ENCODE measurements at regions not wholly inside any gene's neighbourhood (a gene's known extent, or its start where the extent isn't known, plus 50 kb on each side); places are given as distances from the start of the nearest gene placed in this dataset.

GRCh38 chr9:31601666-31602065 is 782.8 kb upstream of the ACO1 start:
- Histone ChIP-seq H3K4me3 (ENCODE audit: control insufficient read depth in 2 of 3, extremely low read depth in 1 of 3, insufficient read depth in 2 of 3, low read depth in 1 of 3, low read length in 3 of 3) (no peak overlapping the region), H3K9ac (ENCODE audit: control insufficient read depth, extremely low read depth, insufficient read depth, low read length) (no peak overlapping the region), H3K27ac (ENCODE audit: control insufficient read depth, insufficient read depth, low read length) (no peak overlapping the region), H3K9me3 (ENCODE audit: control insufficient read depth, low read depth, low read length) (no peaks in the 10 kb centered on the region), H3K36me3 (ENCODE audit: control insufficient read depth in 2 of 2, extremely low read depth in 1 of 2, insufficient read depth in 2 of 2, low read length in 2 of 2) (no peaks in the 10 kb centered on the region), H3K27me3 (ENCODE audit: control insufficient read depth, extremely low read depth, insufficient read depth, low read length) (no peaks in the 10 kb centered on the region), H3K4me1 (ENCODE audit: control insufficient read depth, extremely low read depth, insufficient read depth, low read length) (peaks cover 10% of the 10 kb centered on the region), H3K4me2 (ENCODE audit: control insufficient read depth, extremely low read depth, insufficient read depth, low read depth, low read length) (no peak overlapping the region), H3K9me1 (ENCODE audit: control insufficient read depth, extremely low read depth, insufficient read depth, low read length) (no peaks in the 10 kb centered on the region), H3K79me2 (ENCODE audit: control insufficient read depth, insufficient read depth, low read length) (no peaks in the 10 kb centered on the region), H4K20me1 (ENCODE audit: control insufficient read depth, extremely low read depth, insufficient read depth, low read length) (no peaks in the 10 kb centered on the region), H2AFZ (ENCODE audit: control insufficient read depth, low read length) (no peak overlapping the region)
- no peak for DNase-seq (ENCODE audit: low read depth, low spot score)
- no peak for FAIRE-seq
- TF ChIP-seq CTCF (optimal IDR thresholded peaks at IDR 0.05 in 1 of 3, IDR thresholded peaks at IDR 0.05 in 1 of 3, conservative IDR thresholded peaks at IDR 0.05 in 1 of 3; ENCODE audit: extremely low read depth in 1 of 3, insufficient read depth in 2 of 3, low read length in 3 of 3) (no peak), EZH2 (IDR thresholded peaks at IDR 0.05; ENCODE audit: low read length) (no peak)
- dilution Hi-C loops (cut with MboI; ENCODE audit: extremely low pct_ligation_motif_present, low sequenced_read_pairs), result no loop called here

GRCh38 chr9:31604531-31604930 is 779.9 kb upstream of the ACO1 start:
- no peaks in the 10 kb centered on the region for H4K20me1 ChIP-seq (ENCODE audit: control insufficient read depth, extremely low read depth, insufficient read depth, low read length)
- peaks cover 7% of the 10 kb centered on the region for H3K4me1 ChIP-seq (ENCODE audit: control insufficient read depth, extremely low read depth, insufficient read depth, low read length)
- no peaks in the 10 kb centered on the region for H3K9me1 ChIP-seq (ENCODE audit: control insufficient read depth, extremely low read depth, insufficient read depth, low read length)
- no peaks in the 10 kb centered on the region for H3K79me2 ChIP-seq (ENCODE audit: control insufficient read depth, insufficient read depth, low read length)
- DNase-seq (ENCODE audit: low read depth, low spot score) (no peak), FAIRE-seq (no peak)
- dilution Hi-C loops (cut with MboI; ENCODE audit: extremely low pct_ligation_motif_present, low sequenced_read_pairs), result no loop called here
- no peak overlapping the region for H2AFZ ChIP-seq (ENCODE audit: control insufficient read depth, low read length)
- no peaks in the 10 kb centered on the region for H3K36me3 ChIP-seq (ENCODE audit: control insufficient read depth in 2 of 2, extremely low read depth in 1 of 2, insufficient read depth in 2 of 2, low read length in 2 of 2)
- H3K9ac ChIP-seq (ENCODE audit: control insufficient read depth, extremely low read depth, insufficient read depth, low read length), result no peak overlapping the region
- H3K27me3 ChIP-seq (ENCODE audit: control insufficient read depth, extremely low read depth, insufficient read depth, low read length), result no peaks in the 10 kb centered on the region
- no peaks in the 10 kb centered on the region for H3K9me3 ChIP-seq (ENCODE audit: control insufficient read depth, low read depth, low read length)
- H3K27ac ChIP-seq (ENCODE audit: control insufficient read depth, insufficient read depth, low read length), result no peak overlapping the region
- no peak for TF ChIP-seq EZH2 (IDR thresholded peaks at IDR 0.05; ENCODE audit: low read length)
- TF ChIP-seq CTCF (optimal IDR thresholded peaks at IDR 0.05 in 1 of 3, IDR thresholded peaks at IDR 0.05 in 1 of 3, conservative IDR thresholded peaks at IDR 0.05 in 1 of 3; ENCODE audit: extremely low read depth in 1 of 3, insufficient read depth in 2 of 3, low read length in 3 of 3), result no peak
- H3K4me3 ChIP-seq (ENCODE audit: control insufficient read depth in 2 of 3, extremely low read depth in 1 of 3, insufficient read depth in 2 of 3, low read depth in 1 of 3, low read length in 3 of 3), result no peak overlapping the region
- no peak overlapping the region for H3K4me2 ChIP-seq (ENCODE audit: control insufficient read depth, extremely low read depth, insufficient read depth, low read depth, low read length)

All from keratinocyte (primary cell).